Psoas muscle (tissue), 7 donors: ENCODE measurements at regions not wholly inside any gene's neighbourhood (a gene's known extent, or its start where the extent isn't known, plus 50 kb on each side); places are given as distances from the start of the nearest gene placed in this dataset.

Experiments used
- ATAC-seq, 4 donors: fragments of 200-7000 bp; cut with Tn5 transposase; one replicate each; pipeline ENCODE4 v1.9.1; 2020; ENCODE audit warnings: moderate library complexity in 3 of 4, mild to moderate bottlenecking in 2 of 4
- DNase-seq, 2 donors: peaks; one replicate each; pipeline ENCODE4 v3.0.0-alpha.2; 2020
- H3K27ac ChIP-seq: fragments of 200-600 bp; one replicate; pipeline ENCODE4 v1.8.0; 2022
- H3K27me3 ChIP-seq, 3 donors: fragments of 200-600 bp in 1 of 3; one replicate each; pipeline versions ENCODE4 v1.6.1 to v1.8.0; 2013 to 2022; ENCODE audit warnings: low read length in 2 of 3, mild to moderate bottlenecking in 2 of 3, moderate library complexity in 1 of 3; ENCODE audit not compliant: insufficient read depth in 3 of 3
- H3K36me3 ChIP-seq, 2 donors: fragments of 200-600 bp in 1 of 2; one replicate each; pipeline versions ENCODE4 v1.6.1 to v1.8.0; 2013 to 2022; ENCODE audit warnings: low read depth in 1 of 2, mild to moderate bottlenecking in 1 of 2, moderate library complexity in 1 of 2; ENCODE audit not compliant: insufficient read depth in 1 of 2
- H3K4me1 ChIP-seq: fragments of 200-600 bp; one replicate; pipeline ENCODE4 v1.8.0; 2022
- H3K4me3 ChIP-seq: fragments of 200-600 bp; one replicate; pipeline ENCODE4 v1.8.0; 2022; ENCODE audit warnings: mild to moderate bottlenecking
- H3K9me3 ChIP-seq: fragments of 200-600 bp; one replicate; pipeline ENCODE4 v1.8.0; 2022
- WGBS, 3 donors: extraction: QIAGEN DNeasy Blood & Tissue Kit; methylation state at CpG; one replicate each; pipeline versions ENCODE4 v1.1.6 to v1.1.7; 2013; 5-methylcytosine and 5-hydroxymethylcytosine counted together
- intact Hi-C, 2 donors: fragments of 100-400 bp; cut with DNase I; formaldehyde crosslinking; loops; one replicate each; pipeline versions ENCODE4 v1.11.0 to v1.14.2; 2022
- TF ChIP-seq, protein P1 (sequence below): fragments of 200-600 bp; IDR thresholded peaks from one replicate; pipeline ENCODE4 v1.8.0; 2022; ENCODE audit warnings: antibody characterized with exemption
- donor health status: healthy with polysubstance abuse.
- donor health status: DM: no; HTN: no; CAD: no; lungs with moderate emphysema.
- donor health status: Bipolar disorder and iron deficiency.
- donor health status: healthy.
- donor health status: DM: yes; HTN: yes; CAD: no.
- donor health status: DM: no; HTN: no; CAD: no.
- donor health status: DM: yes; HTN: yes; CAD: no.

DNA sequence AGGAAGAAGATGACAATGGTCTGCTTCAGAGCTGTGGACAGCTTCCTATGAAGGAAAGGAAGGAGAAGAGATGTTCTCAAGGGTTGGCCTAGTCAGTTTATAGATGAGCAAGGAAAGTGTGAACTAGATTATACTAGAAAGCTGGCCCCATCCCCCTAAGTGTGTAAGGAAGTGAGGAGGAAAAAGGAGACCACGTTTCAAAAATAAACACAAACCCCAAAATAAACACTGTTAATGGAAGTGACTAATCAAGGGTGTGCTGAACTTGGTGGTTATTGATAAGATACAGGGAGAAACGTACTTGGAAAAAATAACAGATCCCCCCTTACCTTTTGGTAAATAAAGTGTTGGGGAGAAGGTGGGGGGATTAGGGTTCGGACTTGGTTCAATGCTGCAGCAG, 267.1 kb downstream of the SOX9 start:
- Histone ChIP-seq H3K4me1 (no peaks in the 10 kb centered on the region), H3K36me3 (no peaks in the 10 kb centered on the region), H3K27me3 (no peaks in the 10 kb centered on the region), H3K27ac (no peak overlapping the region), H3K4me3 (no peak overlapping the region), H3K9me3 (no peaks in the 10 kb centered on the region)
- DNase-seq, result no peak
- 67 to 76% (median 71%) methylated on average over 3 of the region's 3 CpGs for WGBS, 3 donors
- intact Hi-C loops, result loop anchor here in 1 of 2 donors (2.0 kb wide), 1 partner anchor 19 kb away; no protein-coding TSS in a partner anchor
- no peak for ATAC-seq
- TF ChIP-seq, protein P1, sequence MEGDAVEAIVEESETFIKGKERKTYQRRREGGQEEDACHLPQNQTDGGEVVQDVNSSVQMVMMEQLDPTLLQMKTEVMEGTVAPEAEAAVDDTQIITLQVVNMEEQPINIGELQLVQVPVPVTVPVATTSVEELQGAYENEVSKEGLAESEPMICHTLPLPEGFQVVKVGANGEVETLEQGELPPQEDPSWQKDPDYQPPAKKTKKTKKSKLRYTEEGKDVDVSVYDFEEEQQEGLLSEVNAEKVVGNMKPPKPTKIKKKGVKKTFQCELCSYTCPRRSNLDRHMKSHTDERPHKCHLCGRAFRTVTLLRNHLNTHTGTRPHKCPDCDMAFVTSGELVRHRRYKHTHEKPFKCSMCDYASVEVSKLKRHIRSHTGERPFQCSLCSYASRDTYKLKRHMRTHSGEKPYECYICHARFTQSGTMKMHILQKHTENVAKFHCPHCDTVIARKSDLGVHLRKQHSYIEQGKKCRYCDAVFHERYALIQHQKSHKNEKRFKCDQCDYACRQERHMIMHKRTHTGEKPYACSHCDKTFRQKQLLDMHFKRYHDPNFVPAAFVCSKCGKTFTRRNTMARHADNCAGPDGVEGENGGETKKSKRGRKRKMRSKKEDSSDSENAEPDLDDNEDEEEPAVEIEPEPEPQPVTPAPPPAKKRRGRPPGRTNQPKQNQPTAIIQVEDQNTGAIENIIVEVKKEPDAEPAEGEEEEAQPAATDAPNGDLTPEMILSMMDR, result no peak

DNA sequence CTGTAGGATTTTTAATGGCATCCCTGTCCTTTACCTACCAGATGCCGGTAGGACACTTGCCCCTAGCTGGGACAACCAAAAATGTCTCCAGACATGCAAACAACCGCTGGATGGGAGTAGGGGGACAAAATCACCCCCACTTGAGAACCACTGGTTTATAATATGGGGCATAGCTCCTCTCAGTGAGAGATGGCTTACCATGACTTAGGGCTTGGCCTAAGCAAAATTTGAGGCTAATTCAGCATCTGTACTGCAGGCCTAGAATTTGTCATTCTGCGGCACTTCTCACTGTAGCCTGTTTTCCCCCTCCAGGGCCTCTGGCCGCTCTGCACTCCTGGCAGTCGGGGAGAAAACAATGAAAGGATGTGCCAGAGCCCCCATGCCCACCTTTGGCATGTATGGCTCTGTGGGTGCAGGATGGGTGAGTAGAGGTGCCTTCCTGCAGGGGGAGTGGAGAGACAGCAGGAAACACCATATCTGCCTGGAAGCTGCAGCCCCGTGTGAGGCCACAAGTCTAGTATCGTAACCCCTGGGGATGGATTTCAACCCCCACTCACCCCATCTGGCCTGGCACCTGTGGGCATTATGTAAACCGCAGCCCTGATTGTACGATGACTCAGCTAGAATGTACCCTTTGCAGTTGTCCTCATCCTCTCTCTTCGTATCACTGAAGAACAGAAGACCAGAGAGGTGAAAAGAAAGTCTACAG, 268.1 kb downstream of the SOX9 start:
- TF ChIP-seq, protein P1, result no peak
- H3K36me3 ChIP-seq, result no peaks in the 10 kb centered on the region
- WGBS, 3 donors, result 70 to 74% (median 73%) methylated on average over 10 of the region's 10 CpGs
- H3K27me3 ChIP-seq, result no peaks in the 10 kb centered on the region
- H3K4me3 ChIP-seq, result no peak overlapping the region
- no peak for DNase-seq
- H3K4me1 ChIP-seq, result no peaks in the 10 kb centered on the region
- intact Hi-C loops, result no loop called here
- no peak overlapping the region for H3K27ac ChIP-seq
- H3K9me3 ChIP-seq, result no peaks in the 10 kb centered on the region
- ATAC-seq, result peak in 3 of 4 donors; percentile 46 to 72 (median 52)

DNA sequence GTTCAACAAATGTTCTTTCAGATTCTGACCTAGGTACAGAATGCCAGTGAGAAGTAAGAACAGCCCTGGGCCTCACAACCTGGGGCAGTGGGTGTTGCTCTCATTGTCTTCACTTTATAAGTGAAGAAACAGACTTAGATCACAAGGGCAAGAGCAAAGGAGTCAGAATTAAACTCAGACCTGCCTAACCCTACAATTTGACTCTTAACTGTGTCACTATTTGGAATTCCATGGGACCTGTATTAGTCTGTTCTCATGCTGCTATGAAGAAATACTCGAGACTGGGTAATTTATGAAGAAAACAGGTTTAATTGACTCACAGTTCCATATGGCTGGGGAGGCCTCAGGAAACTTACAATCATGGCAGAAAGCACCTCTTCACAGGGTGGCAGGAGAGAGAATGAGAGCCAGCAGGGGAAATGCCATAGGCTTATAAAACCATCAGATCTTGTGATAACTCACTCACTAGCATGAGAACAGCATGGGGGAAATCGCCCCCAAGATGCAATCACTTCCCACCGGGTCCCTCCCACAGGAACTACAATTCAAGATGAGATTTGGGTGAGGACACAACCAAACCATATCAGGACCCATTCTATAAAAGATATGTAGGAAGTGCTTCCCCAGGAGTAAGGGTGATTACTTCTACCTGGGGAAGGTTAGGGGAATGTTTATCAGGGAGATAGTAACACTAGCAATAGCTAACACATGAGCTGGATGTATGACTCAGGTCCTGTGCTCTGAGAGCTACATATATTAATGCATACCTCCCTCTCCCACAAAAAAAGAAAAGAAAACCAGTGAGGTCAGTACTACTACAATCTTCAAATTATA, 270.1 kb downstream of the SOX9 start:
- ATAC-seq (no peak), DNase-seq (no peak)
- Histone ChIP-seq H3K27me3 (no peaks in the 10 kb centered on the region), H3K36me3 (no peaks in the 10 kb centered on the region), H3K9me3 (no peaks in the 10 kb centered on the region), H3K4me3 (no peak overlapping the region), H3K27ac (no peak overlapping the region), H3K4me1 (no peaks in the 10 kb centered on the region)
- intact Hi-C loops, result no loop called here
- WGBS, 3 donors, result 76 to 88% (median 81%) methylated on average over 3 of the region's 3 CpGs
- TF ChIP-seq, protein P1, result no peak

GRCh38 chr17:72392056-72393010, 271.5 kb downstream of the SOX9 start:
- H3K9me3 ChIP-seq, result no peaks in the 10 kb centered on the region
- TF ChIP-seq, protein P1, result no peak
- no peaks in the 10 kb centered on the region for H3K4me1 ChIP-seq
- intact Hi-C loops, result no loop called here
- no peaks in the 10 kb centered on the region for H3K27me3 ChIP-seq
- H3K27ac ChIP-seq, result no peak overlapping the region
- H3K4me3 ChIP-seq, result no peak overlapping the region
- H3K36me3 ChIP-seq, result no peaks in the 10 kb centered on the region
- 59 to 65% (median 59%) methylated on average over 18 of the region's 18 CpGs for WGBS, 3 donors
- ATAC-seq (peak in 2 of 4 donors; percentile 30 to 73), DNase-seq (no peak)
